Fibroblast of pulmonary artery (primary cell): ENCODE measurements at regions not wholly inside any gene's neighbourhood (a gene's known extent, or its start where the extent isn't known, plus 50 kb on each side); places are given as distances from the start of the nearest gene placed in this dataset.

ENCODE experiments used
- DNase-seq: peaks from one replicate; pipeline ENCODE4 v3.0.0-alpha.2; 2010; ENCODE audit warnings: low read depth
- H3K4me3 ChIP-seq: replicated peaks from 2 replicates; pipeline ENCODE4 v1.5.1; 2011; ENCODE audit warnings: low read depth, mild to moderate bottlenecking, control low read depth, low read length, moderate library complexity
- TF ChIP-seq, protein P1 (sequence below): IDR thresholded peaks from 2 replicates; pipeline ENCODE4 v1.5.1; 2011; ENCODE audit warnings: mild to moderate bottlenecking, control low read depth, low read length, inconsistent platforms; ENCODE audit errors: missing control alignments

DNA sequence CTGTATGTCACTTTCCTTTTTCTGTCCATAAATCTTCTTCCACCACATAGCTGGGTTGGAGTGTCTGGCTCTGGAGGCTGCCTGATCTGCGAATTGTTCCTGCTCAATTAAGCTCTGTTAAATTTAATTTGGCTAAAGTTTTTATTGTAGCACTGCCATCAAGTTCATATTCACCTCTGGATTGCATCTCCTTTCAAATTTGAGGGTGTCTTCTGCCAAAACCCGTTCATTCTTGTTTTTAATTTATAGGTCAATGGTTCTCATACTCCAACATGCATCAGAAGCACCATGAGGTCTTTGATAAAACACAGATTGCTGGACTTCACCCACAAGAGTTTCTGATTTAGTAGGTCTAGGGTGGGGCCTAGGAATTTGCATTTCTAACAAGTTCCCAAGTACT is 276.5 kb upstream of the NECTIN3 start:
- H3K4me3 ChIP-seq = no peak overlapping the region
- TF ChIP-seq, protein P1, sequence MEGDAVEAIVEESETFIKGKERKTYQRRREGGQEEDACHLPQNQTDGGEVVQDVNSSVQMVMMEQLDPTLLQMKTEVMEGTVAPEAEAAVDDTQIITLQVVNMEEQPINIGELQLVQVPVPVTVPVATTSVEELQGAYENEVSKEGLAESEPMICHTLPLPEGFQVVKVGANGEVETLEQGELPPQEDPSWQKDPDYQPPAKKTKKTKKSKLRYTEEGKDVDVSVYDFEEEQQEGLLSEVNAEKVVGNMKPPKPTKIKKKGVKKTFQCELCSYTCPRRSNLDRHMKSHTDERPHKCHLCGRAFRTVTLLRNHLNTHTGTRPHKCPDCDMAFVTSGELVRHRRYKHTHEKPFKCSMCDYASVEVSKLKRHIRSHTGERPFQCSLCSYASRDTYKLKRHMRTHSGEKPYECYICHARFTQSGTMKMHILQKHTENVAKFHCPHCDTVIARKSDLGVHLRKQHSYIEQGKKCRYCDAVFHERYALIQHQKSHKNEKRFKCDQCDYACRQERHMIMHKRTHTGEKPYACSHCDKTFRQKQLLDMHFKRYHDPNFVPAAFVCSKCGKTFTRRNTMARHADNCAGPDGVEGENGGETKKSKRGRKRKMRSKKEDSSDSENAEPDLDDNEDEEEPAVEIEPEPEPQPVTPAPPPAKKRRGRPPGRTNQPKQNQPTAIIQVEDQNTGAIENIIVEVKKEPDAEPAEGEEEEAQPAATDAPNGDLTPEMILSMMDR = no peak
- no peak for DNase-seq

GRCh38 chr3:110799271-110799670 is 272.3 kb upstream of the NECTIN3 start:
- H3K4me3 ChIP-seq = no peak overlapping the region
- peak; percentile 26 for DNase-seq
- TF ChIP-seq, protein P1 = no peak

DNA sequence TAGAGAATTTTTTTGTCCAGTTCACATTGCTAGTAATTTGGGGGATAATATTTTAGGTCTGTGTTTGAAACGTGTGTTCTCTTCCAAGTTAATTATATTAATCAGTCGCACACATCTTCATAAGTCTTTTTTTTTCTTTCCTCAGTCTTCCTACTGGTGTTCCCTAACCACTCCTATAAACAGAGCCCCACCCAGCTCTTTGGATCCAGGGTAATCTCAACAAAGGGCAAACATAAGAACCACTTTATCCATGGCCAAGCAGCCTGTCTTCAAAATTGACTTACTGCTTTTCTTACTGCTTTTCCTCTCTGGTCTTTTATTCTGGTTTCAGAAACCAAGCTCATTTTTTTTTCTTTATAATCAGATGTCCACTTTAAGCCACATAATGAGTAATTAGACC is 266.8 kb upstream of the NECTIN3 start:
- H3K4me3 ChIP-seq = no peak overlapping the region
- TF ChIP-seq, protein P1 = no peak
- no peak for DNase-seq

GRCh38 chr3:110806924-110807323 is 264.7 kb upstream of the NECTIN3 start:
- TF ChIP-seq, protein P1 = no peak
- DNase-seq = no peak
- H3K4me3 ChIP-seq = no peak overlapping the region

GRCh38 chr3:110808630-110809029 is 263.0 kb upstream of the NECTIN3 start:
- TF ChIP-seq, protein P1 = no peak
- no peak overlapping the region for H3K4me3 ChIP-seq
- no peak for DNase-seq

GRCh38 chr3:110810356-110810755 is 261.3 kb upstream of the NECTIN3 start:
- H3K4me3 ChIP-seq = no peak overlapping the region
- DNase-seq = peak; percentile 81
- TF ChIP-seq, protein P1 = no peak

DNA sequence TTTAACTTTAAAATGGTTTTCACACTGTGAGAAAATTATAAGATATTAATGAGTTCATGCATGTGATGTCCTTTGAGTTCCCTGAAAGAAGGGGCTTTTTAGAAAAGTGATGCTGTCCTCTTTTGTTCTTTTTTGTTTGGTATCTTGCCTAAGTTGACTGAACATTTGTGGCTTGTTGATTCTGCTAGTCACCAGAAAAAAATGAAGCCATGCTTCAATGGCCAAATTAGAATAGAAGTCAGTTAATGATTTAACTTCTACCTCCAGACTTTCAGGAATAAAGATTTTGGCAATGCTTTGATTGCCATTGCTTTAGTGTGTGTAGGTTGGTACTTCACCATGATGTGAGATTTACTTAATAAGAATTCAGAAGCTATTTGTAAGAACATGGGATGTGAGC is 260.6 kb upstream of the NECTIN3 start:
- TF ChIP-seq, protein P1 = no peak
- no peak for DNase-seq
- no peak overlapping the region for H3K4me3 ChIP-seq
